Epithelial cell of proximal tubule (primary cell): ENCODE measurements at regions not wholly inside any gene's neighbourhood (a gene's known extent, or its start where the extent isn't known, plus 50 kb on each side); places are given as distances from the start of the nearest gene placed in this dataset.

Experiments
- DNase-seq: peaks from one replicate; pipeline ENCODE4 v3.0.0-alpha.2; 2011; ENCODE audit warnings: low read depth
- H3K4me3 ChIP-seq: 2 replicates; pipeline ENCODE4 v1.5.1; 2011; ENCODE audit warnings: low read depth, mild to moderate bottlenecking, low read length
- TF ChIP-seq, protein P1 (sequence below): conservative IDR thresholded peaks from 2 replicates; pipeline ENCODE4 v1.5.1; 2012; ENCODE audit warnings: low read depth, mild to moderate bottlenecking, low read length

DNA sequence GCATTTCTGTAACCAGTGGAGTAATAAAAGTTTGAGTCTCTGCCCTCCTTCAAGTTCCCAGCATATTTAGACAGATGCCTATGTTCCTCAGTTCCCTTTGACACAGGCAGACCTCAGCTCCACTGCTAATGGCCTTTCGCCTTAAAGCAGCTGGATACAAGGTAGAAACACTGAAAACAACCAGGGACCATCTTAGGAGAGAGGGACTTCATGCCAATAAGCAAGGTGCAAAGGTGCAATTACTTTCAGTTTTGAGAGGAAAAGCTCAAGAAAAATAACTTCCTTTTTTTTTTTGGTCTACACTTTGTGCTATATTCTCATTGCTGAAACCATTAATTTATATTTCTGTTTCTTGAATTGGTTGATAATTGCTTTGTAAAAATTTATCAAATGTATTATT lies 781.9 kb upstream of the GALNTL6 start:
- DNase-seq: no peak
- H3K4me3 ChIP-seq: no peak overlapping the region
- TF ChIP-seq, protein P1, sequence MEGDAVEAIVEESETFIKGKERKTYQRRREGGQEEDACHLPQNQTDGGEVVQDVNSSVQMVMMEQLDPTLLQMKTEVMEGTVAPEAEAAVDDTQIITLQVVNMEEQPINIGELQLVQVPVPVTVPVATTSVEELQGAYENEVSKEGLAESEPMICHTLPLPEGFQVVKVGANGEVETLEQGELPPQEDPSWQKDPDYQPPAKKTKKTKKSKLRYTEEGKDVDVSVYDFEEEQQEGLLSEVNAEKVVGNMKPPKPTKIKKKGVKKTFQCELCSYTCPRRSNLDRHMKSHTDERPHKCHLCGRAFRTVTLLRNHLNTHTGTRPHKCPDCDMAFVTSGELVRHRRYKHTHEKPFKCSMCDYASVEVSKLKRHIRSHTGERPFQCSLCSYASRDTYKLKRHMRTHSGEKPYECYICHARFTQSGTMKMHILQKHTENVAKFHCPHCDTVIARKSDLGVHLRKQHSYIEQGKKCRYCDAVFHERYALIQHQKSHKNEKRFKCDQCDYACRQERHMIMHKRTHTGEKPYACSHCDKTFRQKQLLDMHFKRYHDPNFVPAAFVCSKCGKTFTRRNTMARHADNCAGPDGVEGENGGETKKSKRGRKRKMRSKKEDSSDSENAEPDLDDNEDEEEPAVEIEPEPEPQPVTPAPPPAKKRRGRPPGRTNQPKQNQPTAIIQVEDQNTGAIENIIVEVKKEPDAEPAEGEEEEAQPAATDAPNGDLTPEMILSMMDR: no peak

DNA sequence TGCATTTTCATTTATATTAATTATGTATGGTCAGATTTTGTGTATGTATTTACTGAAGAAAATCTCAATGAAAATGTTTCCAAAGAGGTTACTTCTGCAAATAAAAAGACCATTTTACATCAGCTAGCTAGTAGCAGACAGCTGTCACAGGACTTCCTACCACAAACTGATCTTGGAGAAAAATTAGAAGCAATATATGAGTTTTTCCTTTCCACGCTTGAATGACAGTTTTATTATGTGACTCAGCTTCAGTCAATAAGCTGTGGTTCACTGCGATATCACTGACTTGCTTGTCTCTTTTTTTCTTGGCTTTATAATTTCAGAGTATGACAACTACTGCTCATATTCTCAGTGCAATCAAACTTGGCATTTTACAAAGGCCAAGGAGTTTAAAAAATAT lies 787.4 kb upstream of the GALNTL6 start:
- no peak for DNase-seq
- TF ChIP-seq, protein P1: no peak
- no peak overlapping the region for H3K4me3 ChIP-seq

DNA sequence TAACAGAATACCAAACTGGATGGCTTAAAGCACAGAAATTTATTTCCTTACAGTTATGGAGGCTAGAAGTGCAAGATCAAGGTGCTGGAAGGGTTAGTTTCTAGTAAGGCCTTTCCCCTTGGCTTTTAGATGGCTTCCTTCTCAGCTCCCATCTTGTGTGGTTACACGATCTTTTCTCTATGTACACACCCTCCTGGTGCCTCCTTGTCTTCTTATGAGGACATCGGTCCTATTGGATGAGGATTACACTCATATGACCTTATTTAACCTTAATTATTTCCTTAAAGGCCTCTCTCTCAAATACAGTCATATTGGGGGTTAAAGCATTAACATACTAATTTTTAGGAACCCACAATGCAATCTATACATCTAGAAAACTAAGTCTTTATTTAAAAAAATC lies 787.9 kb upstream of the GALNTL6 start:
- no peak for DNase-seq
- TF ChIP-seq, protein P1: no peak
- H3K4me3 ChIP-seq: no peak overlapping the region

DNA sequence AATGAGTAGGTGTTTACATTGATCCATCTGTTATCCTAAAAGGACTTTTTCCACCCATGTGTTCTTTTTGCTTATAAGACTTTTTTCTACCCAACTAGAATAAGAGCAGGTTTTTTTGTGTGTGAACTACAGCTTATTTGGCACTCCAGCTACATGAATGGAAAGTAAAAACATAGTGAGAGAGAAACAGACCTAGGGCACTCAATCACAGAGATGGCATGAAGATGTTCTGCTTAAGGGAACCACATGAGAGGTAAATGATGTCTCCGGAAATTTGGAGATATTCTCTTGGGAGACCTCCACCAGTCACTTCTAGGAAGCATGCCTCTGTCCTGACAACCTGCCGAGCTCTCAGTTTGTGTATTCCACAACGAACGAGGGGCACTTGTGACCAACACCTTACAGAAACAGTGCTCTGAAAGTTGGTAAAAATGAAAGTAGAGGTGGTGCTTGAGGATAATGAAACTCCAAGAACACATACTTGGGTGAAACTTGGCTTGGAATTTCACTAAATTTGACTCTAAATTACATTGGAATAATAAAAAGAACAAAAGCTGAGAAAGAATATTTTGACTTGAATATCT lies 788.4 kb upstream of the GALNTL6 start:
- H3K4me3 ChIP-seq: no peak overlapping the region
- TF ChIP-seq, protein P1: no peak
- no peak for DNase-seq

DNA sequence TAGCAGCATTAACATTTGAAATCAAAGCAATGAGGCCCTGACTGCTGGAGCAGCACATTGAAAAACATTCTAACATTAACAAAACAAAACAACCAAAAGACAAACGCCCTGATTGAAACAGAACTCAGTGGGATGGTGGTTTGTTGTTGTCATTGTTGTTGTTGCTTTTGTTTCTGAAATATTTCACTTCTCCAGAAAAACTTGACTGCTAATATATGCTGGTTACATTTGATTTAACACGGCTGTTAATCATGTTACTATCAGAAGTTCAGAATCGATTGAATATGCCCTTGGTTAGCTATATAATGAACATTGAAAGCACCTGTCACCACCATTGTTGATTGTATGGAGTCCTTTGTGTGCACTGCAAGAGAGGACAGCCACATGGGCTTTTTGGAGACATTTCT lies 790.4 kb upstream of the GALNTL6 start:
- no peak overlapping the region for H3K4me3 ChIP-seq
- DNase-seq: no peak
- TF ChIP-seq, protein P1: no peak

DNA sequence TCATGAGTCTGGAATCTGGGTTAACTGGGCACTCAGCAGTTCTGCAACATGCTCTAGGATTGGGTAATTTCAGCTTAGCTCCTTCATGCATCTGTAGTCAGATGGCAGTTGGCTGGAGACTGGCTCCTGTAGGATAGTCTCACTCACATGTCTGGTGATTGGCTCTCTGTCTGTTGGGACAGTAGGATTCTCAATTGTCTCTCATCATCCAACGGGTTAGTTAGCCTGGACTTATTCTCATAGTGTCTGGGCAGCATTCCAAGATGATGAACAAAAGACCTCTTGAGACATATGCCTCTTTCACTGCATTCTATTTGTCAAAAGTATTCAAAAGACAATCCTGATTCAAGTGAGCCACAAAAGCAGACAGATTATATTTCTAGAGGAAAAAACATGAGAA lies 795.6 kb upstream of the GALNTL6 start:
- TF ChIP-seq, protein P1: no peak
- H3K4me3 ChIP-seq: no peak overlapping the region
- DNase-seq: no peak

DNA sequence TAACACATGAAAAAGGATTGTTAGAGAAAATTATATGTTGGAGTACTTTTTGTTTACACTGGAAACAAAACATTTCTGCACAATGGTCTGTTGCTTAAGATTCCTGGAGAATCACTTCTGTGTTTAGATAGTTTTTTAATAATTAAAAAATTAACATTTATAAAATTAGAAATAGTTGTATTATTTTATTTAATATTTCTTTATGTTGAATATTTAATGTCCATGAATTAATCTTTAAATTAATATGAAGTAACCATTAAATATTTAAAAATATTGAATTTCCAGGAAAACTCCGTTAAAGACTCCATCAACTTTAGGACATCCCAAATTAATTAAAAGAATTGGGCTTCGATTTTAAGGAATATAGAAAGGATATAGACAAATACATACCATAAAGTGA lies 797.1 kb upstream of the GALNTL6 start:
- TF ChIP-seq, protein P1: no peak
- no peak overlapping the region for H3K4me3 ChIP-seq
- no peak for DNase-seq
